AG20443 (cell line): ENCODE measurements at regions not wholly inside any gene's neighbourhood (a gene's known extent, or its start where the extent isn't known, plus 50 kb on each side); places are given as distances from the start of the nearest gene placed in this dataset.

Experiments
- DNase-seq: peaks from one replicate; pipeline ENCODE4 v3.0.0; 2012; ENCODE audit warnings: low spot score, mixed read lengths

GRCh38 chr17:79150035-79150733 lies 75.6 kb downstream of the ENGASE start:
- DNase-seq, result no peak

GRCh38 chr17:79148584-79148983 lies 74.0 kb downstream of the ENGASE start:
- DNase-seq, result no peak

GRCh38 chr17:79147746-79148506 lies 73.3 kb downstream of the ENGASE start:
- no peak for DNase-seq

- no peak for DNase-seq
These were observed 71.9 kb downstream of the ENGASE start for GRCh38 chr17:79146562-79146961.

GRCh38 chr17:79145548-79145947 lies 70.9 kb downstream of the ENGASE start:
- DNase-seq, result no peak

GRCh38 chr17:79144133-79144532 lies 69.5 kb downstream of the ENGASE start:
- no peak for DNase-seq

GRCh38 chr17:79142375-79142774 lies 67.8 kb downstream of the ENGASE start:
- DNase-seq, result no peak

GRCh38 chr17:79141578-79142355 lies 67.1 kb downstream of the ENGASE start:
- no peak for DNase-seq

- no peak for DNase-seq
These were observed 64.2 kb downstream of the ENGASE start for GRCh38 chr17:79138826-79139225.

GRCh38 chr17:79137789-79138165 lies 63.2 kb downstream of the ENGASE start:
- no peak for DNase-seq

GRCh38 chr17:79137015-79137788 lies 62.6 kb downstream of the ENGASE start:
- no peak for DNase-seq

GRCh38 chr17:79136596-79136995 lies 62.0 kb downstream of the ENGASE start:
- DNase-seq, result no peak
